GM11168 (cell line): ENCODE measurements at regions not wholly inside any gene's neighbourhood (a gene's known extent, or its start where the extent isn't known, plus 50 kb on each side); places are given as distances from the start of the nearest gene placed in this dataset.

ENCODE experiments used
- in situ Hi-C: fragments of 300-500 bp; cut with MboI; formaldehyde crosslinking; loops from one replicate; pipeline ENCODE4 v1.12.0; 2022; ENCODE audit warnings: low sequenced_read_pairs; ENCODE audit not compliant: unreplicated experiment

DNA sequence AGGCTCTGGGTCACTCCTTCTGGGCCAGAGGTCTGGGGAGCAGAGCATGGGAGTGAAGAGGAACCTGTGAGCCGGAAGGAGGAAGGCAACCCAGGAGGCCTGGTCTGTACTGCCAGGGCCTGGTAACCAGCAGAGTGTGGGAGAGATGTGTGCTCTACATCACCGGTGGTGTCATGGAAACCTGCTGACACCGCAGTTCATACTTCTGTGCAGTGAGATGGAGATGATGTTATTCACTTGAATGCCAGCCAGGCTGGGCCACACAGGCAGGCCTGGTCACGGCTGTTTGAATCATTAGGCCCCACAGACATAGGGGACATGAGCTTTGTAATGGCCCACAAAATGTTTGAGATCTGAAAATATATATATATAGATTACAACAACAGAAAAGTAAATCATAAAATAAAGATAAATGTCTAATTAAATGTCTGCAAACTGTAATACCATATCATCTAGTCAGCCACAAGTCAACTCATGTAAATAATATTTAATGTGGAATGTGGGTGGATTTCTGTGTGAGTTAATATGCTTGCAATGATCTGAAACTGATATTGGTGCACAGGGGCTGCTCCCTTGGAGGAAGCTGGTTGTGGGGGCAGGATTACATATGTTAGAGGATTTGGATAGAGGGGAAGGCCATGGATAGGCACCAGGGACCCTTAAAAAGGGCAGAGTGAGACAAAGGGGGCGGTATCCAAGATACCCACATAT, 108.5 kb upstream of the PFN2 start:
- in situ Hi-C loops = no loop called here

DNA sequence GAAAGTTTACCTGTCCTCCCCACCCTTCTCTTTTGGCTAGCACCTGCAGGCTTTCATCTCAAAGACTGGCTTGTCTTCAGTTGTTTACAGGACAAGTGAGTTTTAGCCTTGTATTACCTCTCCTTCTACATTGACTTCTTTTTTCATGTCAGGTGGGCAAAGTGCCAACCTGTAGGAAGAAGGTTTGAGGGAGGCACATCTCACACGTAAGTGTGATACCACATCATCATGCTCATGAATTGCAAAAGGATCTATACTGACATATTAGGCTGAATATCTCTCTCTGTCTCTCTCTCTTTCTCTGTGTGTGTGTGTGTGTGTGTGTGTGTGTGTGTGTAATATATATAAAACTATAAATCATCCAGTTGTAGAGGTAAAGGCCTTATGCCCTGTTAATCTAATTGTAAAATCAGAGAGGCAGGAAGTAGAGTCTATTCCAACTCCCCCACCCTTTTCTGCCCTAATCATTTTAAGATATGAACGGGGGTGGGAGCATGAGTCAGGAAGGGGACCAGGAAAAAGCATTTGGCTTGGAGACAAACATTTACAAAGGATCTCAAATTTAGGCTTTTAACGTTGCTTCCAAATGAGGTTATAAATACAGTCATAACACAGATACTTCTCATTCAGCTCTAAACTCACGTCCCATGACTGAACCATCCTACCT, 107.0 kb upstream of the PFN2 start:
- in situ Hi-C loops = no loop called here

DNA sequence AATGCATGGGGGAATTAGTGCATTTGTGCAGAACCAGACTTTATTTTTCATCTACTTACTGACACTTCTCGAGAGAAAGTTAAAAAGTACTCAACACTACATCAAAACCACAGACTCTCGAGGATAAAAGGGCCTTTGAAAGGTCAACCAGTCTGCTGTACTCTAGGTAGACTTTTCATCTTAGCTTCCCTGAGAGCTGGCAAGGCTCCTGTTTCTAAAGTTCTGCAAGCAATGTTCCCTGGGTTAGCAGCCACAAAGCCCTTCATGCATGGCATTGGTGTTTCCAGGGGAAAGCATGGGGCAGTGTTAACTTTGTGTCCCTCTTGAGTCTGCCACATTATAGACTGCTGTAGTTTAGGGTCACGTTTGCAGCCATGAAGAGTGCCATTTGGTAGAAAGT, 106.4 kb upstream of the PFN2 start:
- in situ Hi-C loops = no loop called here

DNA sequence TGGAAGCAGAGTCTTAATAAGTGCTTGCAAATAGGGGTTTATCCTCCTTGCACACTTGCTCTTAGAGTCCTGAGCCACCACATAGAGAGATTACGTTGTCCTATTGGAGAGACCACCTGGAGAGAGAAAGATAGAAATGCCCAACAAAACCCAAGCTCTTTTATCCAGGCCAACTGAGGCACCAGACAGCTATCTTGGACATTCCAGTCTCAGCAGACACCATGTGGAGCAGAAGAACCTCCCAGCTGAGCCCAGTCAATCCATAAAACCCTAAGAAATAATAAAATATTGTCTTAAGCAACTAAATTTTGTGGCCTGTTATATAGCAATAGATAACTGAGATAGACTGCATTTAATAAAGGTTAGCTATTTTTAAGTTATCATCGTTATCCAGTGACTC, 105.7 kb upstream of the PFN2 start:
- in situ Hi-C loops = no loop called here

DNA sequence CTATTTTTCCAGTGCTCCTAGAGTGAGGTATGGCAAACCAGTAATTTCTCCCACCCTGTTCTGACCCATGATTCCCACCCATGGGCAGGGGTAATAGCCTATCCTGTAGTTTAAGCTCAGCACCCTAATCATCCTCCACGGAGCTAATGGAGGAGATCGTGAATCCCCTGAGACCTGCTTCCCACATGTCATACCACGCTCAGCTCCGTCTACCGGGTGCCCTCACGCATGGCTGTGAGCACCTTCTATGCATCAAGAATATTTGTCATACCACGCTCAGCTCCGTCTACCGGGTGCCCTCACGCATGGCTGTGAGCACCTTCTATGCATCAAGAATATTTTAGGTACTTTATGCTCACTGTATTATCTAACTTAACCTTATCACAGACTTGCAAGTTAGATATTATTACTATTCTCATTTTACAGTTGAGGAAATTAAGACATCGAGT, 104.7 kb upstream of the PFN2 start:
- in situ Hi-C loops = no loop called here

DNA sequence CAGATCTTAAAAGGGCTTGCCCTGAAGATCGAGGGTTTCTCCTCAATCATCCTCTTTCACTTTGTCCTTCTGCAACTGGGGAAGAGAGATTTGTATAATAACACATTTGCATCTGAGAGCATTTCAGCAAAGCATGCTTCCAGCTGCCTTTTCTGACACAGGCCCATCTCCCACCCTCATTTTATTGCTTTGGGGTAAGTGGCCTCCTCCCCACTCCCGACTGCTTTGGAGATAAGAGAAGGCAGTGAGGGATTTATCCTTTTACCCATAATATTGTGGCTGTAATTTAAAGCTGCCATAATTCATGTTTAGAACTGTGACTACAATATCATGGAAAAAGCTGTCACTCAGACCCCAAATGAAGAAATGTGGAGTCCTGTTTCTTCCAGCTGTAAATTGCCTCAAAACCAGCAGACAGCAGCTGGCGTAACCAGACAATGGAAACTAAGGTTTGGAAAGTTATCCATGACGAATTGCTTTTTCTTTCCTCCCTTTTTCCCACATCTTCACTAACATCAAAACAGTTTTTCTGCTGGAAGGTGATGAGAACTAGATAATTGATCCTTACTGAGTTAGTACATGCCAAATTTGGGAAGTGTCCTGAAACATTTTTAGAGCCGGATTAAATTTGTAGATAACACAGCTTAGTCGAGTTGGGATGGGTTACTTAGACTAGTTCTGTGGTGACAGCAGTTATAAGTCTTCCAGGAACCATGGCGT, 104.2 kb upstream of the PFN2 start:
- in situ Hi-C loops = no loop called here

DNA sequence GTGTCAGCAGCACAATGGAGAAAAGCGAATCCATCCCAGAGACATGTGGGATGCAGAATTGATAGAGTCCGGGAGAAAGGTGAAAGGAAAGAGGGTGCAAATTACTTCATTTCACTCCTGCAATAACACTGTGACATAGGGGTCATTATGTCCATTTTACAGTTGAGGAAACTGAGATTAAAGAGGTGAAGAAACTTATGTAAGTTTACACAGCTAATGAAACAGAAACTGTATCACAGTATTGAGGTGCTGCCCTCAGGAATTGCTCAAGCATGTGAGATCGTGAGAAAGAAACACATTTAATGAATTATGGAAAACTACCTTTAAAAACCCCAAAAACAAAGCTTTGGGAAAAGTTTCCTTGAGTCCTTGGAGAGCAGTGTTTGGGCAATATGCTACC, 103.6 kb upstream of the PFN2 start:
- in situ Hi-C loops = no loop called here

DNA sequence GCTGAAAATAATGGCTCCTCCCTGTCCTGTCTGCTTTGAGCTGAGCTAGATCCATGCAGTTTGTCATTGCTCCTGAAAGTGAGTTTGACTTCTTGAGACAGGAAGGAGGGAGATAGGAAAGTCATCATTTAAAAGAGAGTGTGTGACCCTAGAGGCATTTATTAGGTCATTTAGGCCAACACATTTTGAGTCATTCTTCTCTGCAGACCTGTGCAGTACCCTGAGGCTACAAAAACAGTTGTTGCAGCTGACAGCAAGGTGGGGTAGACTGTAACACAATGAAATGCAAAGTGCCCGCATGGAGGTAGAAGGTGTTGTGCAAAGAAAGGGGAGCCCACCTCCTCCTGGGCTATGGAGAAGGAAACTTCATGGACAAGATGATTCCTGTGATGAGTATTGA, 102.8 kb upstream of the PFN2 start:
- in situ Hi-C loops = no loop called here

DNA sequence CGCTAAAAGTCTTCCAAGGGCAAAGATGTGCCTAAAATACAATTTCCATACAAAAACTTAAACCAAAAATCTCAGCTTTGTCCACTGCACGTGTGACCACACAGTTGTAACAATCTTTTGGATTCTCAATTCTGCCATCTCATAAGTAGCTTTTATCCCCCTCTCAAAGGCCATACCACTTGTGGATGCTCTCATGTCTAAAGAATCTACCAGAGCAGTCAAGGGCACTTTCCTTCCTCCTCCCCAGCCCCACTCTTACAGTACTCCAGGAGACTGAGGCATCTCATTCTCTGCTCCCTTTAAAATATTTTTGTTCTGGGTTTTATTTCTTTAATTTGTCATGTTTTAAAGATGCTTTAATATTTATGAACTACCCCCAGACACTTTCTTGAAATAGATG, 102.3 kb upstream of the PFN2 start:
- in situ Hi-C loops = no loop called here

DNA sequence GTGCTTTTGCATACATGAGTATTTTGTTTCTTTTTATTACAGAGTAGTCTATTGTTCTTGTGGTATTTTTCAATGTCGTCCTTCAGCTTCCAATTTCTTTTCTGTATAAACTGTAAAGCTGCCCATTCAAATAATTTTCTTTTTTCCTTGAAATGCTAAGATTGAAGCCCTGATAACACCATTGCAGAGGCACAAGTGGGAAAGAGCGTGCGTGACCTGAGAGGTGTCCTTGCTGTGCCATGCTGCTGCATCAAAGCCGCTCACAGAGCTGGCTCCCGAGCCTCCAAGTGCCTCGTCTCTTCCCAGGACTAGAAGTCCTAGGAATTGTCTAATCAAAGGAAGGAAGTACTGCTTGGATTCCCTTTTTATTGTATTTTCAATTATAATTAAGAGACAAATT, 101.9 kb upstream of the PFN2 start:
- in situ Hi-C loops = no loop called here

DNA sequence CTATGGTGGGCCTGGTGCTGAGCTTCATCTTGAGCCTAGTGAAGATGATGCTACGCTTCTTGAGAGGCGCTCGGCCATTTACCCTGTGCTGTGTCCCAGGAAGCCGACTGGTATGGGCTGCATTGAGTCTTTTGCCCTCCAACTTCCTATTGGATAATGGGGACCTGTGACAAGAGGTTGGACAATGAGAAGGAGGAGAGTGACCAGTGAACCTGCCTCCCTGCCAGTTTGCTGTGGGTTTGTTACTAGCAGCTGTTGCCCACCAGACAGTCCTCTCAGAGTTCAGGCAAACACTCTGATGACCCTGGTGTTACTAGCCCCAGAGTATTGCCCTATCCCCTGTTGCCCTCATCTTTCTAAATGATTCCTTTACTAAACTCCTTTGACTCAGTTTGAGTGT, 99.6 kb upstream of the PFN2 start:
- in situ Hi-C loops = no loop called here

DNA sequence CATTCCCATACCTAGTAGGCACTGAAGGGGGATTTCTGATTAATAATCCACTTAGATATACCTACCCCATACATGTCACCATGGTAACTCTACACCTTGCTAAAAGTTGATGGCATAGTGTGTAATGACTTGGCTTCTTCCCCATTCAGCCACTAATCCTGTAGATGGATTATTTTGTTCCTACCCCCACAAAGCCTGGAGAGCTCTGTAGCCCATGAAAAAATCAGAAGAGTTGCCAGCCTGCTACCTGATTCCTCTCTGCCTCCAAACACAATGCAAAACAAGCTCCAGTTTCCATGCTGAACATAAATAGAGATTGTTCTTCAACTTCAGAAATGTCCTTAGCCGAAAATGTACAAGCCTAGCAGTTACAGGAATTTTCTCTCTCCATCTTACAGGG, 98.9 kb upstream of the PFN2 start:
- in situ Hi-C loops = no loop called here

DNA sequence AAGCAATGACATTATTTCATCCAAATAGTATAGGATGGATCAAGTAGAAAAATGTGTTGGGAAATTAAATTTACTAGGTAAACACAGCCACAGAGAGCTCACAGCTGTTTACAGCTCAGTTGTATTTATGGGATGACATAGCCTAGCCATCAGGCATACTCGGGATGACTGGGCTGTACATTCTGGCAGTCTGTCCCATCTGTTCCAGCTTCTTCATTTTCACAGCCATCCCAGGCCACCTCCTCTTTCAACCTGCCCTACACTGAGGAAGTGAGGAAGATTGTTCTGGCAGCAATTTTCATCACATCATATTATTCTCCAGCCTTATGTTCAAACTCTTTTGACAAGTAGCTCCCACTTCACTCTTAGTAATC, 98.4 kb upstream of the PFN2 start:
- in situ Hi-C loops = no loop called here

DNA sequence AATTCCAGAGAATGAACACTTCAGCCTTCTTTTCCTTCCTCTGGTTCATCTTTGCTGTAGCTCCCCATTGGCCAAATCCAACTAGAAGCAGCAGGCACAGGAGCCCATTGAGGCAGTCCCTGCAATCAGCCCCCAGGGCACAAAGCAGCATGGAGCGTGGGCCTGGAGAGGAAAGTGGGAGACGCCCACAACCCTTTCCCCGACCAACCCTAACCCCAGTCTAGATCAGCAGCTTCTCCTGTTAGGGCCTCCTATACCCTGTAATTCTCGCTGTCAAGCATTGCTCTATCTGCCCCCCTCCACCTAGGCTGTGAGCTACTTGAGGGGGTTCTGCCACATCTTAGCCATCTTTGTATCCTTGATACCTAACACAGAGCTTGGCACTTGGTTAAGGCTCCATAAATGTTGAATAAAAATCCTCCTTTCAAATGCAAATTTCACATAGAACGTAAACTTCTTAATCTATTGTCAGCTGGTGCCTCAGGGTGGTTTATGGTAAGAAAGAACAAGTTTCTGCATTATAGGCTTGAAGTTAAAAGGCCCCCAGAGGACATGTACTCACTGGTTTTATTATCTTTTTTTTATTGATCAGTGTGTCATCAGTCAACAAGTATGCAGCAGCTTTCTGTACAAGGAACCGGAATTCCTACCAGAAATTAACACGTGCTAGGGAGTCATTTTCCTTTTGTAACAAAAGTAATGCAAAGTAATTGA, 97.9 kb upstream of the PFN2 start:
- in situ Hi-C loops = no loop called here

DNA sequence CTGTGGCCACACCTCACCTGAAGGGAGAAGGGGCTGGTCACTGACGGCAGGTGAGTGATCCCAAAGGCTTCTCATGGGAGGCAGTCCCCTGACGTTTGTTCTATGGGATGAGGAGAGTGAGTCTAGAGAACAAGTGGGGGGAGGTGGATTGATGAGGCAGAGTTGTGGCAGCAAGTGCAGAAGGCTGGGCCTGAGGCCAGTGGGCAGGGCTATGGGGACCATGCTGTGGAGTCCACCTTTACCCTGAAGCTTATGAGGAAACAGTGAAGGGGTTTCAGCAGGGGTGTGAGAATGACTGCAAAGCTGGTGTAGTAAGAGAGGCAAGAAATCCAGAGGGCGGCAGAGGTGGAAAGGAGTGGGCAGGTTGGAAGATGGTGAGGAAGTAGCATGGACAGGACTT, 96.9 kb upstream of the PFN2 start:
- in situ Hi-C loops = no loop called here

DNA sequence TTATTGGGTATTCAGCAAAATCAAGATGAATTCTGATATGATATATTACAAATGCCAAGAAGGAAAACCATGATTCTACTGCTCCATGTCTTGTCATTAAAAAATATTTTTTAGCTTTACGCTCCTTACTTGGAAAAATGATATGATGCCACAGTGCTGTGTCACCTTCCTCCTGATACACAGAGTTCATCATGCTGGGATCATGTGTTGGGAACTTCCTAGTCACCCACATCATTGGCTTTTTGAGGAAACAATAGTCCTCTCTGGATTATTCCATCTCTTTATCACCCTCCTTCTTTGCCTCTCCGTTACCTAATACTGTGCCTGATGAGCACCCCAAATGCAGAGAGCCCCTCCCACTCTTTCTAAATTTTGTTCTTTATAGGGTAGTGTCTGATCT, 94.3 kb upstream of the PFN2 start:
- in situ Hi-C loops = no loop called here

DNA sequence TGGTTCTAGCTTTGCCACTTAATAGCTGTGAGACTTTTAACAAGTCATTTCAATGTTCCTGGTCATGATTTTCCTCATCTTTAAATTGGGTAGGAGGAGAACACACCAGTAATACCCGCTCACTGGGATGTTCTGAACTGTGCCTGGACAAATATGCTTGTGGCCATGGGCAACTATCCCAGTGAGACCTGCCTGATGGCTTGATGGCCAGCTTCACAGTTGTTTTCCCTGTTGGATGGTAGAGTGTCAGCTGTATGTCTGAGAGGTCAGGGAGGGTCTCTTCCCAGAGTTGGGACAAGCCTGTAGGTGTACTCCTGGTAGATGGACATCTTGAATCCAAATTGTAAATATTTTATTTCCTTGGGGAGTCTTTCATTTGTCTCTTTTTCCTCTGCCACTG, 92.5 kb upstream of the PFN2 start:
- in situ Hi-C loops = no loop called here

DNA sequence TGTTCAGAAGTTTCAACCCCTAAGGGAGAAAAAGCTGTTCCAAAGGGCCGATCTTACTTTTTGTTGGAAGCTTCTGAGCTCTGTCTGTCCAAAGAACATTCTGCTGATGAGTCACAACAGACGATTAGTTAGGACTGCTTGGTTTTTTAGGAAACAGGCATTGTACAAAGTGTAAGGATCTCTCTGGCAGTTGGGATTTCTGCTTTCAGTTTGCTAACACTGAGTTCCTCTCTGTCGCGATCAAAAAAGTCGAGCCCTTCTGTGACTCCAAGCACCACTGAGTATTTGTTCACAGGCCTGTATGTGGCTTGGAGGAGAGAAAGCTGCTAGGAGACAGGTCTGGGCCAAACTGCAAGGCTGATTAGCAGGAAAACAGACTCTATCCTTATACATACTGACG, 91.8 kb upstream of the PFN2 start:
- in situ Hi-C loops = no loop called here

DNA sequence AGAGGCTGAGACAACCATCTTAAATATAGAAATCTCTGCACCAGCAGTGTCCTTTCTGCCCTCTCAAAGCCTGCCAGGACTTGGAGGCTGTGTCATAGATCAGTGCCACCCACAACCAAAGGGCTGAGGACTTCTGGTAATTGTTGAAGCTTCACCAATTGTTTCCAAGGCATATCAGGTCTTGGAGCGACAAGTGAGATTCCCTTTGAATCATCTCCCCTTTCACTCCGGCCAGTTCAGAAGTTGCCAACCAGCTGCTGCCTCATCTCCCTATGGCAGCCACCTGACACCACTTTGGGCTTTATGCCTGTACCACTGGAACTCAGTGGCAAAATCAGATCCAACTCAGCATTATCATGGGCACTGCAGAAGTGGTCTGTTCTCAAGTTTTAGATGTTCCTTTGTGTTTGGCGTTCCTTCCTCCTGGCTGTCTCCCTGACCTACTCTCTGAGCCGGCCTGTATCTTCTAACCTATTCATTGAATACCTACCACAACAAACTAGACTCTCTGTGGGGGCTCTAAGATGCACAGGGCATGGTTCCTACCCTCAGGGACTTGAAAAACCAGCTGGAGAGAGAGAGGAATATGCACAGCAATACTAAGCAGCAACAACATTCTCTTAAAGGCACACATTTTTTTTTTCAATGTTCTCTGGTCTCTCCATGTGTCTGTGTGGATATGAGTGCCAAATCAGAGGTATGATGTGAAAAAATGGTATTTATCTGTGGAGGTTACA, 90.8 kb upstream of the PFN2 start:
- in situ Hi-C loops = no loop called here

DNA sequence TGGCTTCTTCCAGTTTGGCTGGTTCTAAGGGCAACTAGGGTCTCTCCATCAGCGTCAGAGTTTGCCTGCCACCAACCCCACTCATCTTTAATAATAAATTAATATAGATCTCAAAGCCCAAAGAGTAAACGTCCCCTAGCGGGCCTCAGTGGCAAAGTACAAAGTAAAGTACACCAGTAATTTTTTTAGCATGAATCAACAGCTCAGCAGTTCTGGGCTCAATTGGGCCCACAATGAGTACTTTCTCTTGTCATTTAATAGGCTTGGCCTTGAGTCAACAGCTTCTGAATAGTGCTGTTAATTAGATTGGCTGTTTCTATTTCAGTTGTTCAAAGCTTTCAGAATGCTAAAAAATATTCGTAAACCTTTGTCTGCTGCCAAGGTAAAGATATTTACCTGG, 89.0 kb upstream of the PFN2 start:
- in situ Hi-C loops = no loop called here
